ENCODE measurements at regions not wholly inside any gene's neighbourhood (a gene's known extent, or its start where the extent isn't known, plus 50 kb on each side); places are given as distances from the start of the nearest gene placed in this dataset.

DNA sequence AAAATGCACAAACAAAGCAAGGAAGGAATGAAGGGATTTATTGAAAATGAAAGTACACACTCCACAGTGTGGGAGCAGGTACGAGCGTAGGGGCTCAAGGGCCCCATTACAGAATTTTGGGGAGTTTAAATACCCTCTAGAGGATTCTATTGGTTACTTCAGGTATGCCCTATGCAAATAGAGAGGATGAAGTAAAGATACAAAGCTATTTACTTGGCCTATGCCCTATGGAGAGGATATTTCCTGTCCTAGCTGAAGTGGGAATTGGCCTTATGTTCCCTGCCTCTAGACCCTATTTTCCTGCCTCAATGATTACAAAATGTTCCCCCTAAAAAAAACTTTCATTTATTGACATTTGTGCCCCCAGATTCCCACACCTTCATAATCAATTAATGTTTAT, 59.7 kb upstream of the ASIP start:
- TF ChIP-seq TCF12 (IDR thresholded peaks at IDR 0.05; ENCODE audit: low read depth, low read length) (no peak), RBBP5 (IDR thresholded peaks at IDR 0.05; ENCODE audit: borderline replicate concordance, low read depth, low read length) (no peak), CTCF (IDR thresholded peaks at IDR 0.05; ENCODE audit: control extremely low read depth in 1 of 3, insufficient read depth in 1 of 3, low read depth in 1 of 3, low read length in 3 of 3) (no peak), TEAD4 (IDR thresholded peaks at IDR 0.05; ENCODE audit: low read depth, low read length) (no peak), EP300 (IDR thresholded peaks at IDR 0.05; ENCODE audit: borderline replicate concordance in 1 of 2, low read depth in 2 of 2, low read length in 2 of 2) (no peak), CBX8 (IDR thresholded peaks at IDR 0.05; ENCODE audit: borderline replicate concordance, low read depth, low read length) (no peak), SIX5 (IDR thresholded peaks at IDR 0.05; ENCODE audit: low read depth, low read length) (no peak), YY1 (IDR thresholded peaks at IDR 0.05; ENCODE audit: low read depth, low read length) (no peak), POLR2A (IDR thresholded peaks at IDR 0.05; ENCODE audit: control extremely low read depth in 1 of 2, low read depth in 2 of 2, low read length in 2 of 2) (no peak)
